GM19395 (cell line): ENCODE measurements at regions not wholly inside any gene's neighbourhood (a gene's known extent, or its start where the extent isn't known, plus 50 kb on each side); places are given as distances from the start of the nearest gene placed in this dataset.
"Not testable (repeated sequence)": the region's sequence is repeated elsewhere in the genome, so short reads cannot be mapped to it uniquely, and the experiment has no call there.

Experiments
- ATAC-seq: cut with Tn5 transposase; IDR thresholded peaks from one replicate; pipeline ENCODE4 v1.9.1; 2021; ENCODE audit warnings: mild to moderate bottlenecking, moderate library complexity; ENCODE audit not compliant: unreplicated experiment

DNA sequence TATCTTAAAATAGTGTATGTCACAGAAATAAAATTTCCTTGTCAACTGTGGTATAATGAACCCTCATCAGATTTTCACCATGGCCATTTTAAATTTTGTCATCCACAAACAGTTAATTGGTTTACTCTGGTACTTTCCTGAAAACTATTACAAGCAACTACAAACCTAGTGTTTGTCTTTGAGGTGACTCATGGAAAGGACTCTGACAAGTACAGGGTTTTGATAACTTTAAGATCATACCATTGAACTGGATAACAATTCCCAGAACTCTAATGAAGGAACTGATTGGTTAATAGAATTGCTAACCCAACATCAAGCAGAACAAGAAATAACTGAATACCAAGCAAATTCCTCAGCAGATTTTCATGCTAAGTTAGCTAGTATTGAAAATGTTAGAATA is 237.7 kb upstream of the IPO5 start:
- ATAC-seq = no peak

DNA sequence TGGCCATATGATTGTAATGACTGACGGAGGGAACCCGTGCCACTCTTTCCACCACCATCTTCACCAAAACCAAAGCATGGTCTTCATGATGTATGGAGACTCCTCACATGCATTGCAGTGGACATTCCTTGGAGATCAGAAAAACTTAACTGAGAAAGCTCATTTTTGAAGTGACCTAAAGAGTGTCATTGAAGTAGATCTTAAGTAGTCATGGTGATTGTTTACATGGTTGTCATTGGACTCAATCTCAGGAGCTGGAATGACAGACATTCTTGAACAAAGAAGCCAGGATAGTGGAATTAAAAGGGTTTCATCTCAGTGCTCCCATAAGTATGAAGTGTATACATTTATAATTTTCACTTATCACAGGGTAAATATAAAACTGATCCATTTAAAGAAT is 236.7 kb upstream of the IPO5 start:
- no peak for ATAC-seq

DNA sequence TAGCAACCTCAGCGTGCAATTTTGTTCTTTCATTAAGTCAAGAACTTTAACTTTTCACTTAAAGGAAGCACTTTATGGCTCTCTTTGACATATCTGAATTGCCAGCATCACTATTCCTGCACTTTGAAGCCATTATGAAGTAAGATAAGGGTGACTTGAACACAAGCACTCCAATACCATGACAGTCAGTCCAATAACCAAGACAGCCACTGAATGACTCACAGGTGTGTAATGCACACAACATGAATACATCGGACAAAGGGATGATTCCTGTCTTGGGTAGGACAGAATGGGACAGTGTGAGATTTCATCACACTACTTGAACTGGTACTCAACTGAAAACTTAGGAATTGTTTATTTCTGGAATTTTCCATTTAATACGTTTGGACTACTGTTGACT is 233.7 kb upstream of the IPO5 start:
- ATAC-seq = no peak

- ATAC-seq = no peak
Measured at GRCh38 chr13:97720896-97721295, 232.6 kb upstream of the IPO5 start.

DNA sequence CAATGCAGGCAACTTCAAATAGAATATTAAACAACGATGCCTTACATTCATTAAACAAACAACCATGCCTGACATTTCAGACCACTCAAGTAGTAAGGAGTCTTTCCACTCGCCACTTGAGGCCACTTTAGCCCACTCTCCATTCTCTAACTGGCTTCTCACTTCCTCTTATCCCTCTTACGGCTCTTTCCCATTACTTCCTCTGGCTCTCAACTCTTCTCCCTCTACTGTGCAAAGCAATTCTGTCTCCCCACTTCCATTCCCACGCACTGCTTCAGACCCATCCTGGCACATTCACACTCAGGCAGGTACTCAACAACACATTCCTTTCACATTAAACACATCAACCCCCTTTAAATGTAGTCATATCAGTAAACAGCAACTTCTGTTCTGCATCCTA is 229.8 kb upstream of the IPO5 start:
- ATAC-seq = no peak

DNA sequence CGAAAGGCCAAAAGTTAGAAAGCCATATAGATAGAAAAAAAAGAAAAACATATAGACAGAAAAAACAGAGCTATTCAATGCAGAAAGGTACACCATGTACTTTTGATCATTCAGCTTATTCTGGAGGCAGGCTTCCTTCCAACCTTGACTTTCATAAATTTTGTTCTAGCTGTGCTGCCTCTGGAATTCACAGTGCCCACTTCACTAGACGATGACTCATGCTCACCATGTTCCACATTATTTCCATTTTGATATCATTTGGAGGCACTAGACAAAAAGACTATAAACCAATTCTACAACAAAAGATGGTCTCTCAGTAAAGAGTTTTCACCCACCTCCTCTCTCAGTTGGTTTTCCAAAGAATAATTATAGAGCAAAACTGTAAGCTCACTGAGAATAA is 229.0 kb upstream of the IPO5 start:
- ATAC-seq = no peak

- no peak for ATAC-seq
Measured at GRCh38 chr13:97726664-97727280, 226.7 kb upstream of the IPO5 start.

DNA sequence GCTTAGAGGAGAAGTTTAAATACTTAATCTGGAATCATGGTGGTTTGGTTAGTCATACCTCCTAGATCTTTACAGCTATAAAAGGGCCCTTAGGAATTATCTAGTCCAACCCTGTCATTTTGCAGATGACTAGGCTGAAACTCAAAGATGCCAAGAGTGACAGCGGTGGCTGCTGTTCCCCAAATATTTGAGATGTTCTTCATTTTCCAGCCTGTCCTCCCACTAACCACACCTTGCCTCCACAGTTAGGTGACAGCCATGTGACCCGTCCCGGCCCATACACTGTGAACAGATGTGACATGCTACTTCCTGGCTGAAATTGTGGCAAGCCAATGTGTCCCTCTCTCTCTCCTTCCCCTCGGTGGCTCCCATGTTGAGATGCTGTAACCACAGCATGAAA is 225.5 kb upstream of the IPO5 start:
- ATAC-seq = no peak

GRCh38 chr13:97736436-97736835 is 217.0 kb upstream of the IPO5 start:
- ATAC-seq = no peak

DNA sequence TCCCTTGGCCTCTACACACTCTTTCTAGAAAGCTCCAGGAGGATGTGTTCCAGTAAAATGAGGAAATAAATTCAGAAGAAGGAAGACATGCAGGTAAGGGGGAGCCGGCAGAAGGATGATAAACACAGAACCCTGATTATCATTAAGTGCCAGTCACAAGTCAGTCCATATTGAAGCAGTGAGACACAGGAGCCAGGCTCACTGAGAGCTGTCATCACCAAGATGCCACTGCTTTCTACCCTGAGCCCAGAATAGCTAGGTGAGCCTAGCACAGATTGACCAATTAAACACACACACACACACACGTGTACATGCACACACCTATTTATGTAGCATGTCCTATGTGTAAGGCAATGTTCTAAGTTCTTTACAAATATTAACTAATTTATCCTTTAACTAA is 211.4 kb upstream of the IPO5 start:
- ATAC-seq = no peak

- ATAC-seq = no peak
Measured at GRCh38 chr13:97743938-97744337, 209.5 kb upstream of the IPO5 start.

DNA sequence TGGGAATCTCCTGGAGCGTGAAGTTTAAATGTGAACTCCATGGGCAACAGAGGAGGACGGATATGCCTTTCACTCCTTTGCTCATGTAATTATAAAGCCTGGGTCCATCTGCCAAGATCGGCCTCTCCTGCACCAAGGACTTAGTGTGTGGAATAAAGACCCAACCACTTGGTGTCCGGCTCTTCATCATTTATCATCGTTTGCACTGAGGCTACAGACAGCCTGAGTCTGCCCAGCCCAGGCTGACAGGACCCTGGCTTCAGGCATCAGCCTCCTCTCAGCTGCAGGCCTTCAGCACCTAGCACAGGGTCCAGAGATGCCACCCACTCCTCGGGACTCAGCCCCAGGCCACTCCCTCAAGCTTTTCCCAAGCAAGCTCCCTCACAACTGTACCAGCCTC is 206.8 kb upstream of the IPO5 start:
- ATAC-seq = no peak

GRCh38 chr13:97749174-97749573 is 204.3 kb upstream of the IPO5 start:
- ATAC-seq = no peak

- no peak for ATAC-seq
Measured at GRCh38 chr13:97751477-97751876, 202.0 kb upstream of the IPO5 start.

DNA sequence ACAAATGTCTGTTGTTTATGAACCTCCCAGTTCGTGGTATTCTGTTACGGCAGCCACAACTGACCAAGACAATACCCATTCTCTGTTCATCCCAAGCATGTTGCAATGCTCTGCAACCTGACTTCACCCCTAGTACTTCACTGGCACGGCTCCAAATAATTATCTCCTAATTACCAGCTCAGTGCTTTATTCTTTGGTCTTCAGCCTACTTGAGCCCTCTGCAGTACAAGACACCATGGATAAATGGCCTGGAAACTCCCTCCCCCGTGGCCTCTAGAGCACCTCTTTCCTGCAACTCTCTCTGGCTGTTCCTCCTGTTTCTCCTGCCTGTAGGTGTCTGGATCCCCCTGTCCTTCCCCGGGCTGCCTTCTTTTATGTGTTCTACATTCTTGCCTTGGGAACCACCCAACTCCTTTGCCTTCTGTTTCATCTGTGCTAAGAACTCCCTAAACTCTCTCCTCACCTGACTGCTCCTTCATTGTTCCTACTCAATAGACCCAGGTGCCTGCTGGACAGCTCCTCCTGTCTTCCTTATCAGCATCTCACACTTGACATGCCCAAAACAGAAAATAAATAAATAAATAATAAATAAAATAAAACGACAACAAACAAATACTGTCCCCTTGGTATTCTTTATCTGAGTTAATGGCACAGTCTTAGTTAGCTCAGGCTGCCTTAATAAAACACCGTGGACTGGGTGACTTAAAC is 200.4 kb upstream of the IPO5 start:
- ATAC-seq = no peak

DNA sequence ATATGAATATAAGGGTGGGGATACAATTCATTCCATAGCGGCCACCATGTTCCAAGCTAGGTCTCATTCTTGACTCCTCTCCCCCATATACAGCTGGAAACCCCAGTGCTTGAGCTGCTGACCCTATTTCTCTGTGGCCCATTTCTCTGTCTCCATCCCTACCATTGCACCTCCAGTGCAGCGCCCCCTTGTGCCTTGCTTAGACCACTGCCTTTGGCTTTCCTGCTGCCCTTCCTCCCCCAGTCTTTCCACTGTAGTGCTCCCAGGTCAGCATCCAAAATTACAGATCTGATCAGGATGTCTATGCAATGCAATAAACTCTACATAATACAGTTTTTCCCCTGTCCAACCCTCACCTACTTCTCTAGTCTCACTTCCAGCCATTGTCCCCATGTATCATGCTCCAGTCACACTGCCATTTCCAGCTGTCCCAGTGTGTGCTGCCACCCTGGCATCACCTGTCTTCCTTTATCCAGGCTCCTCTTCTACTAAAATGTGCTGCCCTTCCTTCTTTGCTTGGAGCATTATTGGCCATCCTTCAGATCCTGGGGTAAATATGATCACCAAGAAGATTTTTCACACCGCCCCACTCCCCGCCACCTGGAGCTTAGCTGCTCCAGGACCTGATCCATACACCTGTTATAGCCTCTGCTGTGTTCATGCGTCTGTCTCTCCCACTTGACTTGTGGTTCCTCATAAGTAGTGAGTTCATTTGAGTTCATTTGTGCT is 199.4 kb upstream of the IPO5 start:
- ATAC-seq = no peak

GRCh38 chr13:97757807-97758206 is 195.7 kb upstream of the IPO5 start:
- ATAC-seq = no peak

- no peak for ATAC-seq
Measured at GRCh38 chr13:97758317-97758716, 195.2 kb upstream of the IPO5 start.

DNA sequence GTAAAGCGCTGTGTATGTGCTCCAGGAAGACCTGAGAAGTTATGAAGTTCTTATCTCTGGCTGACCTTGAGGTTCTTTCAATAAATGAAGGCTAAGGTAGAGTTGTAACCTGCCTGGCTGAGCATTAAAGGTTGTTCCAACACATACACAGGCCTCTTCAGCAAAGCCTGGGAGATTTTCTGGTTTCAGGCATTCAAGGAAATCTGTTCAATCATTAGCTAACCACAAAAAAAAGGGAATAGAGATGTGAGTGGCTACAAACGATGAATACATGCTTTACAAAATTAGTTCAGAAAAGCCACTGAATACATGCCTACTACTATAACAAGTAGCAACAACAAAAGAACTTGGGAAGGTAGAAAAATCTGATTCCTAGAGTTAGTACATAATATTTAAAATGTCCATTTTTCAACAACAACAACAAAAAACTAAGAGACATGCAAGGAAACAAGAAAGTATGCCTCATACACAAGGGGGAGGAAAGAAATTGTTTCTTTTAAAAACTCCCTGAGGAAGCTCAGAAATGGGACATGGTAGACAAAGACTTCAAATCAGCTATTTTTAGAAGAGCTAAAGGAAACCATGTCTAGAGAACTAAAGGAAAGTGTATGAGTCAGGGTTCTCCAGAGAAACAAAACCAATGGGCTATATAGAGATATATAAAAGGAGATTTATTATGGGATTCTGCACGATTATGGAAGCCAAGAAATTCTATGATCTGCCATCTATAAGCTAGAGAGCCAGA is 191.5 kb upstream of the IPO5 start:
- no peak for ATAC-seq

DNA sequence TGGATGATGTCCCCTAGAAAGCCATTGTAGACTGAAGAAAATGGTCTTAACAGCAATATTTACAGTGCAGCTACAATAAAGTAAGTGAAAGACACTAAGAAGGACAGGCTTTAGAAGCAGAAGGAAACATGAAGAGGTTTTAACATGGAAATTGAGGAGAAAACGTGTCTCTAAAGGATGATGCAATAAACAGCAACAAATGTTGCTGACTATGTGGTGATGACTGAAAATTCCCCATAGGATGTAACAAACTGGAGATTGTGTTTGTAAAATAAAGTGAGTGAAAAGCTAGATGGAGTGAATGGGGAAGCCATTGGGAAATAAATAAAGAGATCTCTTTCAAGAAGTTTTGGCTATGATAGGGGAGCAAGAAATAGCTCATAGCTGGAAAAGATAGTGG is 186.7 kb upstream of the IPO5 start:
- no peak for ATAC-seq

DNA sequence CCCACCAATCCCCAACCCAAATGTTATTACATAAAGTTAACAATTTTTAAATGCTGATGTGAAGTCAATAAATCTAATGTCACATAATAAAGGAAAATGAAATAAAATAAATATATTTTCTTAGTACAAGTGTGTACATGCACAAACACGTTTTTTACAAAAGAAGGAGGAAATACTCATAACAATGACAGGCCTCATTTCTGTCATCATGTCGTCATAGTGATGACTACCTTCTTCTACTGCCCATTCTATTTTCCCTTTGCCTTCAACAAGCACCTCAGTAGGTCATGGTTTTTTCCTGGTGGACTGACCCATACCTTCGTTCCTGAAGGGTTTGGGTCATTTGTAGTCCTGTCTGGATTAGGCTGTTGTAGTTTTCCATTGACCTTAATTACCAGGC is 185.3 kb upstream of the IPO5 start:
- no peak for ATAC-seq

DNA sequence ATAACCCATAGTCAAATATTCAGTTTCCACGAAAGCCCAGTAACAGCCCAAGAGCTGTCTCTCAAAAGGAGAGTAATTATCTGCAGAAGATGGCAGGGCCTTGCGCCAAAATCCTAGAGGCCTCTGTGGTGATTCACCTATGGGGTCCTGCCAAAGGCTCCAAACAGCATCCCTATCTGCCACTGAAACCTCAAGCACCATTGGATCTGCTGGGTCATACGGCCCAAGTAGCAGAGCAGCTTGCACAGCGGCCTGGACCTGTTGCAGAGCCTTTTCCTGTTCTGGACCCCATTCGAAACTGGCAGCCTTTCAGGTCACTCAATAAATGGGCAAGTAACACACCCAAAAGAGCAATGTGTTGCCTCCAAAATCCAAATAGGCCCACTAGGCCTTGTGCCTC is 183.2 kb upstream of the IPO5 start:
- ATAC-seq = not testable (repeated sequence)
